ENCODE measurements at regions not wholly inside any gene's neighbourhood (a gene's known extent, or its start where the extent isn't known, plus 50 kb on each side); places are given as distances from the start of the nearest gene placed in this dataset.

- TF ChIP-seq CTCF (IDR thresholded peaks at IDR 0.05), result no peak
- TF ChIP-seq ZFX (IDR thresholded peaks at IDR 0.05; ENCODE audit: borderline replicate concordance), result no peak
Observed at GRCh38 chr4:85358831-85359230, 116.1 kb upstream of the ARHGAP24 start.

Measured in 22Rv1 (cell line).